Left renal pelvis (tissue), 4 donors: ENCODE measurements at regions not wholly inside any gene's neighbourhood (a gene's known extent, or its start where the extent isn't known, plus 50 kb on each side); places are given as distances from the start of the nearest gene placed in this dataset.
A peak's percentile ranks its signal among the peaks of the same experiment; 100 is the strongest.
"Not testable (repeated sequence)": the region's sequence is repeated elsewhere in the genome, so short reads cannot be mapped to it uniquely, and the experiment has no call there.

Source experiments
- DNase-seq, 4 donors: peaks; one replicate each; pipeline ENCODE4 v3.0.0-alpha.2; 2013; ENCODE audit warnings: low read depth in 4 of 4, low spot score in 3 of 4

GRCh38 chr4:117533501-117533900, 448.1 kb upstream of the TRAM1L1 start:
- DNase-seq, result no peak

GRCh38 chr4:117545039-117545438, 459.7 kb upstream of the TRAM1L1 start:
- no peak for DNase-seq

- peak in 2 of 4 donors; percentile 29 to 47 for DNase-seq
Observed at GRCh38 chr4:117549524-117549923, 464.1 kb upstream of the TRAM1L1 start.

DNA sequence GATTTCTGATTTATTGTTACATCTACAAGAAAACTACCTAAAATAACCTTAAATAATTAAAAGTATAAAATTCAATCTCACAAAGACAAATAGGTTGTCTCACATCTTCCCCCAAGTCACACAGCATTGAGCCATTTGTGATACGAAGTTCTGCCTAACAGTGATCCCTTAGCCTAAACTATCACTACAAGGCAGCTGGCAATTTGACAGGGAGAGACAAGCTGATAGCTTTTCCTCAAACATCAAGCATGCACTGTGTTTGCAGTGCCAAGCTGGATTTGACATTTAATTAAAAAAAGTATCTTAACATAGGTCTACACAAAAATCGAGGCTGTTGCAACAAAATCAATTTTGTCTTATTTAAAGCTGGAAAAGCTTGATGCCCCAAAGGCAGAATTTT, 464.7 kb upstream of the TRAM1L1 start:
- no peak for DNase-seq

GRCh38 chr4:117560329-117560728, 474.0 kb upstream of the NDST3 start:
- DNase-seq, result no peak

DNA sequence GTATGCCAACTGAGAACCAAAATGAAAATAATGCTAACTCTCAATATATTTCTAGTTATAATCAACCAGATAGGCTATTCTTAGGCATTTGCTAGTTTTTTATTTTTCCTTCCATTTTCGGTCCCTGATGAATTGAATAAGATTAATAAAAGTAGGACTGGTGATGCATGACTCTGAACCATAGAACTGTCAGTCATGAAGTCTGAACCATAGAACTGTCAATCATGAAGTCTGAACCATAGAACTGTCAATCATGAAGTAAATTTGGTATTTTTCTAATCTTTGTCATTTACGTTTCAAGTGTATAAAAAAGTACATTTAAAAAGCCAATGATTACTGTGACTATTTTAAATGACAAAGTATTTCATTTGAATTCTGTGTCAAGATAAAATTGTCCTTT, 460.2 kb upstream of the NDST3 start:
- no peak for DNase-seq

GRCh38 chr4:117575850-117576249, 458.4 kb upstream of the NDST3 start:
- DNase-seq, result no peak

DNA sequence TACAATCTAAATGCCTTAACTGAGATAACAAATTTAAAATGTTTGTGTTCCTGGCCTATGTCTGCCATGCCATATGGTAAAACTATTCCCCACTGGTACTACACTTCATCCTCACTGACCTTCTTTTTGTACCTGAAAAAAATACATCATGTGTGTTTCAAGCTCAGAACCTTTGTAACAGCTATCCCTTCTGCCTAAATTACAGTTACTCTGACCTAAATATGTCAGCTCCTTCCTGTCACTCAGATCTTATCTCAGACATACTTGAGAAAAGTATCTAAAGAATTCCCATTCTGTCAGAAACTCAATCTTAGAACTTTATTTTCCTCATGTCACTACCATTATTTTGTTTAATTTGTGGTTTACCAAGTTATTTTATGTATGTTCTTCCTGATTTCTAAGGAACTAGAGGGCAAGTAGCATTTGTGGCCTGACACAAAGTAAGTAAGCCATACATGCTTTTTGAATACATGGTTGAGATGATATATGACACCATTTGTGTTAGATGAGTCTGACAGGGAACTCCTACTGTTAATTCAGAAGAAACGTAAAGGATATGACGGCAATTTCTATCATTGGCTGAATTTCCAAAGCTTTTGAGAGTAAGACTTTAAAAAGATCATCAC, 456.5 kb upstream of the NDST3 start:
- DNase-seq, result no peak

GRCh38 chr4:117588771-117589170, 445.5 kb upstream of the NDST3 start:
- no peak for DNase-seq

GRCh38 chr4:117596917-117597480, 437.3 kb upstream of the NDST3 start:
- DNase-seq, result no peak

DNA sequence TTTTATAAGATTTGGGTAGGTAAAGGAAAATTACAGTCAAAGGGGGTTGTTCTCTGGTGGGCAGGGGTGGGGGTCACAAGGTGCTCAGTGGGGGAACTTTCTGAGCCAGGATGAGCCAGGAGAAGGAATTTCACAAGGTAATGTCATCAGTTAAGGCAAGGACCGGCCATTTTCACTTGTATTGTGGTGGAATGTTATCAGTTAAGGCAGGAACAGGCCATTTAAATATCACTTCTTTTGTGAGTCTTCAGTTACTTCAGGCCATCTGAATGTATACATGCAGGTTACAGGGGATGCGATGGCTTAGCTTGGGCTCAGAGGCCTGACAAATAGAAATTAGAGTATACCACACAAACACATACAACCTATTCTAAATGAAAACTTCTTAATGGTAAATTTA, 434.9 kb upstream of the NDST3 start:
- not testable (repeated sequence) for DNase-seq

- not testable (repeated sequence) for DNase-seq
Observed at GRCh38 chr4:117600936-117601335, 433.4 kb upstream of the NDST3 start.

- no peak for DNase-seq
Observed at GRCh38 chr4:117610706-117611308, 423.5 kb upstream of the NDST3 start.

DNA sequence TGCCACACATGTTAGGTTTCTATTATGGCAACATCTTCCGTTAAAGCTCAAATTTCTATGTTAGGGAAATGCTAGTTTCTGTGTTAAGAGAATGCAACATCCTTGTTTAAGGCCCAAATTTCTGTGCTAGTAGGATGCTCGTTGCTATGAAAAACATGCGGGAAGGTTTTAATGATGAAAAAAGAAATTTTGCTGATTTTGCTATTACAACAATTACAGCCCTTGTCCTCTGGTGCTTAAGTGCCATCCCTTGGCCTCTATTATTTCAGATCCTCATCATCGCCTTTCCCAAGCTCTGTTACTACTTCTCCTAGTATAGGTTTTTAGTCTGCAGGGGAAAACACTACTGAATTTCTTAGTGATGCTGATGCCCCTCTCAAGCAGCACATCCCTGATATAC, 412.6 kb upstream of the NDST3 start:
- no peak for DNase-seq

GRCh38 chr4:117623326-117623725, 411.0 kb upstream of the NDST3 start:
- DNase-seq, result no peak

GRCh38 chr4:117626664-117627063, 407.6 kb upstream of the NDST3 start:
- no peak for DNase-seq

DNA sequence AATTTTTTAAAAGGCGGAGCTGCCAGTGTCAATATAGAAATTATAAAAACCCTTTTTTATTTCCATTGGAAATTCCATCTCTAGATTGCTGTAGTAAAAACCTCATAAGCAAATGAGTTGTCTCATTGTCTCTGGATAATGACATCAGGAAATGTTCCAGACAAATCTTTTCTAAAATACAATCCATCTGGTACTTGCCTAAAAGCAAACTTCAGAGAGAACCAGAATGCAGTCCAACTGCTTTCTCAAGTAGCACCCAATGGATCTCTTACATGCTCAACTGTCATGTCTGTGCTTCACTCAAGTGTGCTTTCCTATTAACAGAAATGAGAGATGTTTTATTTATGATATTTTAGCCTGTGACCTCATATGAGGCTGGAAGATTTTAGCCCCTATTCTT, 399.6 kb upstream of the NDST3 start:
- DNase-seq, result no peak

GRCh38 chr4:117637347-117637746, 396.9 kb upstream of the NDST3 start:
- DNase-seq, result no peak

DNA sequence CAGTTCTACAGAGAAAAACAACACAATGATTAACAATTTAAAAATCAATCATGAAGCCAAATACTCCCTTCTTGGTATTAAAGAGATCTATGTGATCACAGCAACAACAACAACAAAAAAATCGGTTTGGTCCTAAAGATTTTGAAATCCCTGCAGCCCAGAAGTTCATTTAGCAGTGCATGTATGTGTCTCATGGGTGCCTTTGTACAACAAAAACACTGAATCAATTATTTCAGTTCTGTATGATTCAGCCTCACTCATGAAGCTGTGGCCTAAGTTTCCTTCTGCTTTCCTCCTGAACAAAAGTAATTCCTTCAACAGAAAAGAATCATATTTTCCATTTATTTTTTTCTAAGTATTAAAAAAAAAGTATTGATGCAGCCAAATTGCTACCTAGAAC, 393.4 kb upstream of the NDST3 start:
- no peak for DNase-seq

DNA sequence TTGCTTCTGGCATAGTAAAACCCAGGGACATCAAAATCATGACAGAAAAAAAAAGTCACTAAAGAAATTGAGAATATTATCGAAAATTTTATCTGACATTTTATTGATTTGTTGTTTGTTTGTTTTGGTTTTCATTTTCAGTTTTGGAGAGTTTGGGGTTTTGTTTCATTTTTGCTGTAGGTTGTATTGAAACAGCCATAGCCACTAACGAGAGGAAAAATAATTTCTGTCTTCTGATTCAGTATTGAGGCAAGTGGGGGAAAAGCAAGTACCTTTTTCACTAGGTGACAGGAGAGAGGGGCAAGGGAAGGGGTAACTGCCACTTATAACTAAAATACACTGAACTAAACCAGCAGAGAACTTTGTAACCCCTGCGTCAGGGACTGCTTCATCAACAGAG, 392.8 kb upstream of the NDST3 start:
- no peak for DNase-seq

DNA sequence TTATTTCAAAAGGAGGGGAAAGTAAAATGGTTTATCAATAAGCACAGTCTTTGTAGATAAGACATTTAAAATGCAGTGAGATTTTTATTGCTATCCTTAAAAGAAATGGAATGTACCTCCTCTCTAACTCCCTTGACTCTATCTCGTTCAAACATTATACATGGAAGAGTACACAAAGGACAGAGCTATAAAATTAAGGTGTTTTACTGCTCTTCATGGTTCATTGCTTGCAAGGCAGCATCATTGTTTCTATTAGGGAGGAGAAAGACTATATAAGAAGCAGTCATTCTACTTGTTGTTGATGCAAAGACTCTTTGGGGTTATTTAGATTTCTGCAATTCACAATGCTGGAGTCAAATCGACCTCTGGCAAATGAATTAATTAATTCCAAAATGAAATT, 380.2 kb upstream of the NDST3 start:
- DNase-seq, result peak in 2 of 4 donors; percentile 10 to 37

DNA sequence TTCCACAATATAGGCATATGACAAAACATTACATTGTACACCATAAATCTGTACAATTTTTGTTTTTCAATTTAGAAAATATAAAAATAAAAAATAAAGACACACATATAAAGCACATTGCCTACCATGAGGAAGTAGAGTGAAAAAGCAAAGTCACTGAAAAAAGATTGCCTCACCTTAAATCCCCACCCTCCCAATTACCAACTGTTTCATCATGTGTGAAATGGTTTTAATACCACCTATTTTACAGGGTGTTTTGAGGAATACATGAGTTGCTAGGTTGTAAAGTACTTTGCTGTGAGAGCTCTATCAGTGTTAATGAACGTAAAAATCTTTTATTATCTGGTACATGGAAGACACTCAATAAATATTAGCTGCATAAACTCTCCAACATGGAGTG, 373.6 kb upstream of the NDST3 start:
- no peak for DNase-seq
